Chondrocyte (in vitro differentiated cells): ENCODE measurements at regions not wholly inside any gene's neighbourhood (a gene's known extent, or its start where the extent isn't known, plus 50 kb on each side); places are given as distances from the start of the nearest gene placed in this dataset.

ENCODE experiments used
- DNase-seq: peaks from one replicate; pipeline ENCODE4 v3.0.0; 2021; ENCODE audit warnings: mixed read lengths, low spot score
- H3K27ac Mint-ChIP-seq: one replicate; pipeline ENCODE4 v1.8.0; 2021; ENCODE audit warnings: mild to moderate bottlenecking, moderate library complexity, mixed read lengths; ENCODE audit not compliant: unreplicated experiment
- H3K27me3 Mint-ChIP-seq: 2 replicates; pipeline ENCODE4 v1.8.0; 2021; ENCODE audit warnings: low read depth, mixed read lengths
- H3K36me3 Mint-ChIP-seq: 2 replicates; pipeline ENCODE4 v1.8.0; 2021; ENCODE audit warnings: low read depth, mixed read lengths
- H3K4me1 Mint-ChIP-seq: 2 replicates; pipeline ENCODE4 v1.8.0; 2021; ENCODE audit warnings: low read depth, mild to moderate bottlenecking, mixed read lengths
- H3K4me3 Mint-ChIP-seq: one replicate; pipeline ENCODE4 v1.8.0; 2021; ENCODE audit warnings: mild to moderate bottlenecking, moderate library complexity, mixed read lengths; ENCODE audit not compliant: unreplicated experiment
- H3K9me3 Mint-ChIP-seq: 2 replicates; pipeline ENCODE4 v1.8.0; 2021; ENCODE audit warnings: low read depth, mixed read lengths
- TF ChIP-seq, protein P1 (sequence below): fragments of 200-600 bp; sonication (generic); IDR thresholded peaks from 2 replicates; pipeline ENCODE4 v1.5.0; 2021; ENCODE audit warnings: antibody characterized with exemption, mild to moderate bottlenecking, moderate library complexity

DNA sequence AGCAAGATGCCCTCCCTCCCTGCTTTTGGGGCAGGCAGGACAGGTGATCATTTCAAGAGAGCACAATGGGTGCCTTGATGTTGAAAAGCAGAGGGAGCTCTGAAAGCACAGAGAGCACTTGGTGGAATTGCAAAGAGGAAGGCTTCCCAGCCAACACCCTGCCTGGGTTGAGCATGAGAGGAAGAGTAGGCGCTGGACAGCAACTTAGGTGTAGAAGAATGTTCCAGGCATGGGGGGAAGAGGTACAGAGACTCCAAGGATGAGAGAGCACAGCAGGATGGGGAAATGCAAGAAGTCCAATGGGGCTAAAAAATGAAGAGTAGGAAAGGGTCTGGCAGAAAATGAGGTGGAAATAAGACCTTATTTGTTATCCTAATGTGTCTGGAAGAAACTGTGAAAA lies 144.8 kb downstream of the TRIM36 start:
- Mint-ChIP-seq H3K4me3 (no peak overlapping the region), H3K4me1 (no peaks in the 10 kb centered on the region), H3K27ac (no peak overlapping the region), H3K36me3 (no peaks in the 10 kb centered on the region), H3K27me3 (peaks cover 5% of the 10 kb centered on the region), H3K9me3 (no peaks in the 10 kb centered on the region)
- TF ChIP-seq, protein P1, sequence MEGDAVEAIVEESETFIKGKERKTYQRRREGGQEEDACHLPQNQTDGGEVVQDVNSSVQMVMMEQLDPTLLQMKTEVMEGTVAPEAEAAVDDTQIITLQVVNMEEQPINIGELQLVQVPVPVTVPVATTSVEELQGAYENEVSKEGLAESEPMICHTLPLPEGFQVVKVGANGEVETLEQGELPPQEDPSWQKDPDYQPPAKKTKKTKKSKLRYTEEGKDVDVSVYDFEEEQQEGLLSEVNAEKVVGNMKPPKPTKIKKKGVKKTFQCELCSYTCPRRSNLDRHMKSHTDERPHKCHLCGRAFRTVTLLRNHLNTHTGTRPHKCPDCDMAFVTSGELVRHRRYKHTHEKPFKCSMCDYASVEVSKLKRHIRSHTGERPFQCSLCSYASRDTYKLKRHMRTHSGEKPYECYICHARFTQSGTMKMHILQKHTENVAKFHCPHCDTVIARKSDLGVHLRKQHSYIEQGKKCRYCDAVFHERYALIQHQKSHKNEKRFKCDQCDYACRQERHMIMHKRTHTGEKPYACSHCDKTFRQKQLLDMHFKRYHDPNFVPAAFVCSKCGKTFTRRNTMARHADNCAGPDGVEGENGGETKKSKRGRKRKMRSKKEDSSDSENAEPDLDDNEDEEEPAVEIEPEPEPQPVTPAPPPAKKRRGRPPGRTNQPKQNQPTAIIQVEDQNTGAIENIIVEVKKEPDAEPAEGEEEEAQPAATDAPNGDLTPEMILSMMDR = no peak
- DNase-seq = no peak

DNA sequence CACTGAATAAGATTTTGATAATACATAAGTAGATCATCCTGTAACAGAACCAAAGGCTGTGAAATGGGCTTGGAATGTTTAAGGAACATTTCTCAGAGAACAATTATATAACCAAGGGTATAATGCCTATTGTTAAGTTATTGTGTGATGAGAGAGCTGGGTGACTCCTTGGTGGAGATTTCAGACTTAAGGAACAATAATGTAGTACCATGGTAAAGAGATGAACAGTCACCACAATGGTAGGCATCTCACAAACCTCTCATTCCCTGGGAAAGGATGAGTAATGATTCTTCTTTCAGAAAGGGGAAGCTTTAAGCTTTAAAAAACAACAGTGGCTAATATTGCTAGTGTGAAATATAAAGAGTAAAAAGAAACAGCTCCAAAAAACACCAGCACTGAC lies 147.4 kb downstream of the TRIM36 start:
- no peaks in the 10 kb centered on the region for H3K36me3 Mint-ChIP-seq
- H3K27me3 Mint-ChIP-seq = peaks cover 7% of the 10 kb centered on the region
- H3K4me1 Mint-ChIP-seq = no peaks in the 10 kb centered on the region
- no peak overlapping the region for H3K4me3 Mint-ChIP-seq
- no peak for DNase-seq
- no peak overlapping the region for H3K27ac Mint-ChIP-seq
- H3K9me3 Mint-ChIP-seq = no peaks in the 10 kb centered on the region
- TF ChIP-seq, protein P1 = no peak

DNA sequence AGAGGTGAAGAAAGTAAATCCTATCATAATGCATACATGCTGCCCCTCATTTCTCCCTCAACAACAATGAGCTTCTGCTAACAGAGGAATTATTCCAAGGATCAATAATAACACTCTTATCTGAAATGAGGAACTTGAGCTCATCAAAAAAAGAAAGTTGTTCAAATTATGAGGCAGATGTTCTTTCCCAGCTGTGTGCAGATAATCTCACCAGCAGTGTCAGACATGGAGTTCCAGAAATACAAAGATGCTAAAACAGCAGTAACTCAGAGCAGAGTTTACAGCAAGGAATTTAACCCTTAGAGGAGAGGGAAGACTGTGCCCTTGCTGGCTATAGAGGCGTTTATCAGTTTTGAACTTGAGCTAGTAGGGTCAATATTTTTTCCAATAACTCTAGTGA lies 153.1 kb downstream of the TRIM36 start:
- Mint-ChIP-seq H3K4me1 (no peaks in the 10 kb centered on the region), H3K36me3 (no peaks in the 10 kb centered on the region), H3K27ac (no peak overlapping the region), H3K4me3 (no peak overlapping the region), H3K9me3 (peaks cover 2% of the 10 kb centered on the region), H3K27me3 (peaks cover 2% of the 10 kb centered on the region)
- TF ChIP-seq, protein P1 = no peak
- no peak for DNase-seq

DNA sequence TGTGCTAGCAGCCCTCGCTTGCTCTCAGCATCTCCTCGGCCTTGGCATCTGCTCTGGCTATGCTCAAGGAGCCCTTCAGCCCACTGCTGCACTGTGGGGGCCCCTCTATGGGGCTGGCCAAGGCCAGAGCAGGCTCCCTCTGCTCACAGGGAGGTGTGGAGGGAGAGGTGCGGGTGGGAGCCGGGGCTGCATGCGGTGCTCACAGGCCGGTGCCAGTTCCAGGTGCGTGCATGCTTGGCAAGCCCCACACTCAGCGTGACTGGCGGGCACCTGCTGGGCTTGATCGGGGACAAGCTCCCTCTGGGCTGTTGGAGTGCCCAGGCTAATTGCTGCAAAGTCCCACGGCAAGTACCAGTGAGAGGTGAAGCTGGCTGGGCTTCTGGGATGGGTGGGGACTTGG lies 170.5 kb downstream of the TRIM36 start:
- Mint-ChIP-seq H3K27ac (no peak overlapping the region), H3K4me1 (no peaks in the 10 kb centered on the region), H3K36me3 (no peaks in the 10 kb centered on the region), H3K4me3 (no peak overlapping the region), H3K27me3 (no peaks in the 10 kb centered on the region), H3K9me3 (peaks cover 23% of the 10 kb centered on the region)
- no peak for DNase-seq
- TF ChIP-seq, protein P1 = no peak

DNA sequence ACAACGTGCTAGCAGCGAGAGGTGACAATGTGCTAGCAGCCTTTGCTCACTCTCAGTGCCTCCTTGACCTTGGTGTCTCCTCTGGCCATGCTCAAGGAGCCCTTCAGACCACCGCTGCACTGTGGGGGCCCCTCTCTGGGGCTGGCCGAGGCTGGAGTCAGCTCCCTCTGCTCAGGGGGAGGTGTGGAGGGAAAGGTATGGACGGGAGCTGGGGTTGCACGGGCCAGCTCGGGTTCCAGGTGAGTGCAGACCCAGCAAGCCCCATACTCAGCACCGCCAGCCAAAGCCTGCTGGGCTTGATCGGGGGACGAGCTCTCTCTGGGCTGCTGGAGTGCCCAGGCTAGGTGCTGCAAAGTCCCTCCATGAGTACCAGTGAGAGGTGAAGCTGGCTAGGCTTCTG lies 180.2 kb downstream of the TRIM36 start:
- no peak overlapping the region for H3K27ac Mint-ChIP-seq
- TF ChIP-seq, protein P1 = no peak
- H3K9me3 Mint-ChIP-seq = peaks cover 11% of the 10 kb centered on the region
- H3K4me1 Mint-ChIP-seq = no peaks in the 10 kb centered on the region
- no peak for DNase-seq
- no peaks in the 10 kb centered on the region for H3K36me3 Mint-ChIP-seq
- no peak overlapping the region for H3K4me3 Mint-ChIP-seq
- no peaks in the 10 kb centered on the region for H3K27me3 Mint-ChIP-seq
